B cell (primary cell): ENCODE measurements at regions not wholly inside any gene's neighbourhood (a gene's known extent, or its start where the extent isn't known, plus 50 kb on each side); places are given as distances from the start of the nearest gene placed in this dataset.

Experiments used
- ATAC-seq: fragments of 200-7000 bp; cut with Tn5 transposase; one replicate; pipeline ENCODE4 v1.10.0; 2021; ENCODE audit warnings: low read depth, mild to moderate bottlenecking, moderate number of reproducible peaks, moderate library complexity
- CTCF ChIA-PET: fragments of 350-600 bp; sonication (Branson Sonifier 250); formaldehyde crosslinking; loops from one replicate; lab custom pipeline; 2021; ENCODE audit warnings: antibody characterized with exemption, inconsistent platforms; lab: Charles Lee
- POLR2A ChIA-PET: fragments of 350-600 bp; sonication (Branson Sonifier 250); formaldehyde crosslinking; loops from one replicate; lab custom pipeline; 2021; ENCODE audit warnings: antibody characterized with exemption; lab: Charles Lee
- DNase-seq: peaks from one replicate; pipeline ENCODE4 v3.0.0; 2013
- H2AFZ ChIP-seq: 2 replicates; pipeline ENCODE4 v1.6.1; 2012; ENCODE audit warnings: mild to moderate bottlenecking, low read depth, low read length; ENCODE audit not compliant: insufficient read depth, poor library complexity, severe bottlenecking
- H3K27ac ChIP-seq, 2 donors: 1 replicate in 1 of 2; 2 replicates in 1 of 2; pipeline ENCODE4 v1.5.1; 2012 to 2013; ENCODE audit warnings: low read length in 2 of 2, mild to moderate bottlenecking in 2 of 2, moderate library complexity in 1 of 2
- H3K27me3 ChIP-seq, 4 experiments: fragments of 200-600 bp in 1 of 4; sonication (generic) in 1 of 4; replicated peaks in 1 of 4; 1 replicate in 2 of 4; 2 replicates in 2 of 4; pipeline versions ENCODE4 v1.6.1 to v1.7.0; 2013 to 2016; ENCODE audit warnings: low read length in 3 of 4, mild to moderate bottlenecking in 2 of 4, mixed read lengths in 1 of 4, moderate library complexity in 1 of 4; ENCODE audit not compliant: insufficient read depth in 4 of 4, control insufficient read depth in 3 of 4; ENCODE audit errors: control extremely low read depth in 1 of 4
- H3K36me3 ChIP-seq, 2 experiments: replicated peaks in 1 of 2; 1 replicate in 1 of 2; 2 replicates in 1 of 2; pipeline versions ENCODE4 v1.6.1 to v1.7.1; 2013; ENCODE audit warnings: low read length in 1 of 2; ENCODE audit not compliant: insufficient read depth in 2 of 2, control insufficient read depth in 1 of 2; ENCODE audit errors: control extremely low read depth in 1 of 2, extremely low read depth in 1 of 2
- H3K4me1 ChIP-seq, 2 donors: fragments of 200-600 bp in 1 of 2; sonication (generic) in 1 of 2; 1 replicate in 1 of 2; 2 replicates in 1 of 2; pipeline versions ENCODE4 v1.5.1 to v1.6.1; 2013 to 2017; ENCODE audit warnings: low read length in 2 of 2; ENCODE audit not compliant: control insufficient read depth in 2 of 2, insufficient read depth in 2 of 2
- H3K4me2 ChIP-seq: replicated peaks from 2 replicates; pipeline ENCODE3; 2012; ENCODE audit warnings: mild to moderate bottlenecking, low read depth, low read length; ENCODE audit not compliant: poor library complexity, severe bottlenecking
- H3K4me3 ChIP-seq, 5 experiments: fragments of 200-600 bp in 1 of 5; sonication (generic) in 1 of 5; 1 replicate in 3 of 5; 2 replicates in 2 of 5; pipeline versions ENCODE4 v1.5.1 to v1.7.0; 2011 to 2016; ENCODE audit warnings: low read length in 4 of 5, mild to moderate bottlenecking in 4 of 5, low read depth in 2 of 5, control low read depth in 1 of 5, moderate library complexity in 1 of 5; ENCODE audit not compliant: insufficient read depth in 1 of 5; ENCODE audit errors: control extremely low read depth in 1 of 5, extremely low read depth in 1 of 5
- H3K79me2 ChIP-seq: fragments of 200-600 bp; sonication (generic); one replicate; pipeline ENCODE4 v1.6.0; 2016; ENCODE audit warnings: low read length; ENCODE audit not compliant: control insufficient read depth, insufficient read depth
- H3K9ac ChIP-seq: fragments of 200-600 bp; sonication (generic); 2 replicates; pipeline ENCODE4 v1.6.1; 2017; ENCODE audit warnings: mild to moderate bottlenecking, low read length, moderate library complexity
- H3K9me3 ChIP-seq, 3 donors: one replicate each; pipeline versions ENCODE4 v1.6.1 to v1.7.1; 2013; ENCODE audit warnings: low read length in 2 of 3; ENCODE audit not compliant: control insufficient read depth in 2 of 3, insufficient read depth in 1 of 3; ENCODE audit errors: control extremely low read depth in 1 of 3
- H4K20me1 ChIP-seq: 2 replicates; pipeline ENCODE4 v1.6.0; 2012; ENCODE audit warnings: mild to moderate bottlenecking, low read length; ENCODE audit not compliant: insufficient read depth, control insufficient read depth, poor library complexity, severe bottlenecking
- H3K27ac Mint-ChIP-seq: one replicate; pipeline ENCODE4 v1.8.0; 2021; ENCODE audit warnings: mixed read lengths
- H3K27me3 Mint-ChIP-seq: one replicate; pipeline ENCODE4 v1.8.0; 2021; ENCODE audit warnings: mixed read lengths
- H3K4me1 Mint-ChIP-seq: one replicate; pipeline ENCODE4 v1.8.0; 2021; ENCODE audit warnings: mixed read lengths
- H3K4me3 Mint-ChIP-seq: one replicate; pipeline ENCODE4 v1.8.0; 2021; ENCODE audit warnings: mixed read lengths
- H3K9me3 Mint-ChIP-seq: one replicate; pipeline ENCODE4 v1.8.0; 2022; ENCODE audit warnings: mixed read lengths; ENCODE audit not compliant: insufficient read depth
- EZH2 ChIP-seq: IDR thresholded peaks from 2 replicates; pipeline ENCODE4 v1.6.1; 2012; ENCODE audit warnings: borderline replicate concordance, low read depth, mild to moderate bottlenecking, moderate library complexity, low read length; ENCODE audit not compliant: insufficient read depth, poor library complexity, severe bottlenecking
- WGBS: methylation state at CpG from one replicate; pipeline ENCODE4 v1.1.5; 2013; ENCODE audit warnings: missing lambda C conversion rate; ENCODE audit not compliant: insufficient coverage; 5-methylcytosine and 5-hydroxymethylcytosine counted together
- intact Hi-C: fragments of 100-400 bp; cut with micrococcal nuclease; formaldehyde crosslinking; loops from one replicate; pipeline ENCODE4 v1.10.0; 2022
- TF ChIP-seq, protein P1 (sequence below): fragments of 200-600 bp; IDR thresholded peaks from one replicate; pipeline ENCODE4 v1.8.0; 2022; ENCODE audit warnings: antibody characterized with exemption, mild to moderate bottlenecking

GRCh38 chr2:47650001-47650535 is 79.3 kb upstream of the KCNK12 start:
- WGBS, result 97% methylated on average over 9 of the region's 9 CpGs
- peaks cover 19% of the 10 kb centered on the region for H3K4me1 Mint-ChIP-seq
- Histone ChIP-seq H3K4me1 (peaks cover 14 to 17% of the 10 kb centered on the region in 2 donors), H3K79me2 (no peaks in the 10 kb centered on the region), H3K9me3 (no peaks in the 10 kb centered on the region), H3K36me3 (no peaks in the 10 kb centered on the region), H3K4me2 (no peak overlapping the region), H3K4me3 (no peak overlapping the region), H2AFZ (no peak overlapping the region), H3K27ac (no peak overlapping the region), H4K20me1 (no peaks in the 10 kb centered on the region), H3K9ac (no peak overlapping the region), H3K27me3 (no peaks in the 10 kb centered on the region)
- ChIA-PET CTCF (no interaction called here), POLR2A (no interaction called here)
- H3K4me3 Mint-ChIP-seq, result no peak overlapping the region
- intact Hi-C loops, result no loop called here
- H3K27me3 Mint-ChIP-seq, result no peaks in the 10 kb centered on the region
- TF ChIP-seq, protein P1, sequence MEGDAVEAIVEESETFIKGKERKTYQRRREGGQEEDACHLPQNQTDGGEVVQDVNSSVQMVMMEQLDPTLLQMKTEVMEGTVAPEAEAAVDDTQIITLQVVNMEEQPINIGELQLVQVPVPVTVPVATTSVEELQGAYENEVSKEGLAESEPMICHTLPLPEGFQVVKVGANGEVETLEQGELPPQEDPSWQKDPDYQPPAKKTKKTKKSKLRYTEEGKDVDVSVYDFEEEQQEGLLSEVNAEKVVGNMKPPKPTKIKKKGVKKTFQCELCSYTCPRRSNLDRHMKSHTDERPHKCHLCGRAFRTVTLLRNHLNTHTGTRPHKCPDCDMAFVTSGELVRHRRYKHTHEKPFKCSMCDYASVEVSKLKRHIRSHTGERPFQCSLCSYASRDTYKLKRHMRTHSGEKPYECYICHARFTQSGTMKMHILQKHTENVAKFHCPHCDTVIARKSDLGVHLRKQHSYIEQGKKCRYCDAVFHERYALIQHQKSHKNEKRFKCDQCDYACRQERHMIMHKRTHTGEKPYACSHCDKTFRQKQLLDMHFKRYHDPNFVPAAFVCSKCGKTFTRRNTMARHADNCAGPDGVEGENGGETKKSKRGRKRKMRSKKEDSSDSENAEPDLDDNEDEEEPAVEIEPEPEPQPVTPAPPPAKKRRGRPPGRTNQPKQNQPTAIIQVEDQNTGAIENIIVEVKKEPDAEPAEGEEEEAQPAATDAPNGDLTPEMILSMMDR, result no peak
- no peak for TF ChIP-seq EZH2
- no peaks in the 10 kb centered on the region for H3K9me3 Mint-ChIP-seq
- no peak overlapping the region for H3K27ac Mint-ChIP-seq
- no peak for DNase-seq
- ATAC-seq, result no peak

- no peaks in the 10 kb centered on the region for H3K79me2 ChIP-seq
- no peaks in the 10 kb centered on the region for H3K9me3 ChIP-seq
- CTCF ChIA-PET, result no interaction called here
- DNase-seq (no peak), ATAC-seq (no peak)
- H3K9ac ChIP-seq, result no peak overlapping the region
- POLR2A ChIA-PET, result no interaction called here
- no peak overlapping the region for H3K4me3 ChIP-seq
- Mint-ChIP-seq H3K4me1 (peaks cover 6% of the 10 kb centered on the region), H3K27ac (no peak overlapping the region), H3K27me3 (no peaks in the 10 kb centered on the region), H3K4me3 (no peak overlapping the region), H3K9me3 (no peaks in the 10 kb centered on the region)
- no peaks in the 10 kb centered on the region for H3K36me3 ChIP-seq
- no peak overlapping the region for H3K27ac ChIP-seq
- no peak overlapping the region for H3K4me2 ChIP-seq
- intact Hi-C loops, result no loop called here
- no peaks in the 10 kb centered on the region for H3K4me1 ChIP-seq
- H2AFZ ChIP-seq, result no peak overlapping the region
- no CpG with 5 or more reads among the region's 1 CpG for WGBS
- no peaks in the 10 kb centered on the region for H3K27me3 ChIP-seq
- TF ChIP-seq, protein P1, result no peak
- TF ChIP-seq EZH2, result no peak
- no peaks in the 10 kb centered on the region for H4K20me1 ChIP-seq
Observed at GRCh38 chr2:47645246-47645645, 74.5 kb upstream of the KCNK12 start.
